ENCODE measurements at regions not wholly inside any gene's neighbourhood (a gene's known extent, or its start where the extent isn't known, plus 50 kb on each side); places are given as distances from the start of the nearest gene placed in this dataset.
A peak's percentile ranks its signal among the peaks of the same experiment; 100 is the strongest.
"Not testable (repeated sequence)": the region's sequence is repeated elsewhere in the genome, so short reads cannot be mapped to it uniquely, and the experiment has no call there.

DNA sequence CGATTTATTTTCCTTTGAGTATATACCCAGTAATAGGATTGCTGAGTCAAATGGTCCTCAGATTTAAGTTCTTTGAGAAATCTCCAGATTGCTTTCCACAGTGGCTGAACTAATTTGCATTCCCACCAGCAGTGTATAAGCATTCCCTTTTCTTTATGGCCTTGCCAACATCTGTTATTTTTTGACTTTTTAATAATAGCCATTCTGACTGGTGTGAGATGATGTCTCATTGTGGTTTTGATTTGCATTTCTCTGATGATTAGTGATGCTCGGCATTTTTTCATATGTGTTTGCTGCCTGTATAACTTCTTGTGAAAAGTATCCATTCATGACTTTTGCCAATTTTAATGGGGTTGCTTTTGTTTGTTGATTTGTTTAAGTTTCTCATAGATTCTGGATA lies 209.5 kb upstream of the NPSR1 start:
- H3K27me3 ChIP-seq (ENCODE audit: control insufficient read depth in 5 of 5, insufficient read depth in 4 of 5, low read length in 5 of 5); H3K36me3 ChIP-seq (ENCODE audit: control insufficient read depth in 5 of 5, insufficient read depth in 5 of 5, low read length in 5 of 5); H3K9ac ChIP-seq (ENCODE audit: low read length in 5 of 5); H3K4me1 ChIP-seq (ENCODE audit: control insufficient read depth in 5 of 5, insufficient read depth in 5 of 5, low read length in 5 of 5); H3K9me3 ChIP-seq (ENCODE audit: control insufficient read depth in 5 of 5, low read length in 5 of 5); H3K27ac ChIP-seq (ENCODE audit: low read depth, low read length); H3K4me3 ChIP-seq (ENCODE audit: low read depth in 1 of 5, low read length in 5 of 5): not testable (repeated sequence)

DNA sequence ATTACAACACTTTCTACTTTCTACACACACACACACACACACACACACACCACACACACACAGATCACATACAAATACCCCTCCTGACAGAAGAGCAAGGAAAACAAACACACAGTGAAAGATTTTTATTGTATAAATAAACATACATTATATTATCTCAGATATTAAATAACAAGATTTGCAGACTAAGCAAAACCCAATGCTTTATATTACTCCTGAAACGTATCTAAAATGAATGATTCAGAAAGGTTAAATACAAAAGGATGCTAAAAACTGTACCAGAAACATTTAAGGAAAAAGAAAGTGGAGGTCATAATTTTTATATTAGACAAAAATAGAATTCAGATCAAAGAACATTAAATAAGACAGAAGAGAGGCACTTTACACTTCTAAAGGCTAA lies 208.3 kb upstream of the NPSR1 start:
- Histone ChIP-seq H3K9ac (ENCODE audit: low read length in 5 of 5) (no peak overlapping the region), H3K36me3 (ENCODE audit: control insufficient read depth in 5 of 5, insufficient read depth in 5 of 5, low read length in 5 of 5) (no peaks in the 10 kb centered on the region), H3K4me1 (ENCODE audit: control insufficient read depth in 5 of 5, insufficient read depth in 5 of 5, low read length in 5 of 5) (no peaks in the 10 kb centered on the region), H3K27ac (ENCODE audit: low read depth, low read length) (no peak overlapping the region), H3K9me3 (ENCODE audit: control insufficient read depth in 5 of 5, low read length in 5 of 5) (no peaks in the 10 kb centered on the region), H3K27me3 (ENCODE audit: control insufficient read depth in 5 of 5, insufficient read depth in 4 of 5, low read length in 5 of 5) (no peaks in the 10 kb centered on the region), H3K4me3 (ENCODE audit: low read depth in 1 of 5, low read length in 5 of 5) (no peak overlapping the region)

DNA sequence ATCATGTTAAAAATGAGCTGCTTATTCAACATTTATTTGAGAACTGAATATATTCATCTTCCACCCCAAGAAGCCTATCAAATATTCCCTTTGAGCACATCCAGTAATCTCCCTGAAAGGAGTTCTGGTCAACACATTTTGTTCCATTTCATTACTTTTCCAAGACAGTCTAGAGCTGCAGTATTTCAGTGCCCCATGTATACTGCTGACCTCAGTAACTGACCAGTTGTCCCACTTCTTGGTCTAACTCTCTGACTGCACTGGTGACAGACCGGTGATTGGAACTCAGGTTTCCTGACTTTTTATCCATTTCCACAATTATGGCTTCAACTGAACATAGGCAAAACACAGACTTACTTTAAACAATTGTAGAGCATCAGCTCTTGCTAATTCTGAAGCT lies 206.8 kb upstream of the NPSR1 start:
- no peak overlapping the region for H3K9ac ChIP-seq (ENCODE audit: low read length in 5 of 5)
- no peaks in the 10 kb centered on the region for H3K27me3 ChIP-seq (ENCODE audit: control insufficient read depth in 5 of 5, insufficient read depth in 4 of 5, low read length in 5 of 5)
- H3K4me1 ChIP-seq (ENCODE audit: control insufficient read depth in 5 of 5, insufficient read depth in 5 of 5, low read length in 5 of 5), result no peaks in the 10 kb centered on the region
- no peaks in the 10 kb centered on the region for H3K9me3 ChIP-seq (ENCODE audit: control insufficient read depth in 5 of 5, low read length in 5 of 5)
- no peaks in the 10 kb centered on the region for H3K36me3 ChIP-seq (ENCODE audit: control insufficient read depth in 5 of 5, insufficient read depth in 5 of 5, low read length in 5 of 5)
- H3K4me3 ChIP-seq (ENCODE audit: low read depth in 1 of 5, low read length in 5 of 5), result no peak overlapping the region
- no peak overlapping the region for H3K27ac ChIP-seq (ENCODE audit: low read depth, low read length)

DNA sequence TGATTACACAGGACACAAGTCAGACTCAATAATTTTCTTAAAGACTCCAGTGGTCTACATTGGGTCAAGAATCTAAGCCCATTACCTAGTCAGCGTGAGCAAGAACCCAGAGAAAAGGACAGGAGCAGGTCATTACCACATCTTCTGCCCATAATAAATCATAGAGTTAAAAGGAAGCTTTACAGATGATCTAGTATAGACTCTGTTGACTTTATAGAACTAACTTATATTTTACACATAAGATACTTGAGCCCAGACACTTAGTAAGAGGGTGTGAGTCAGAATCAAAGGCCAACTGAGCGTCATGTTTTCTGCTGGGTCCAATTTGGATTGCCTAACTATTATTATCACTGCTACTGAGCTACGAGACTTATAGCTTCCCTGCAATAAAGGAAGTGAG lies 206.1 kb upstream of the NPSR1 start:
- H3K27ac ChIP-seq (ENCODE audit: low read depth, low read length), result no peak overlapping the region
- no peak overlapping the region for H3K4me3 ChIP-seq (ENCODE audit: low read depth in 1 of 5, low read length in 5 of 5)
- H3K27me3 ChIP-seq (ENCODE audit: control insufficient read depth in 5 of 5, insufficient read depth in 4 of 5, low read length in 5 of 5), result no peaks in the 10 kb centered on the region
- peaks cover 0 to under 1% (median 0%) of the 10 kb centered on the region in 5 donors for H3K9me3 ChIP-seq (ENCODE audit: control insufficient read depth in 5 of 5, low read length in 5 of 5)
- no peaks in the 10 kb centered on the region for H3K4me1 ChIP-seq (ENCODE audit: control insufficient read depth in 5 of 5, insufficient read depth in 5 of 5, low read length in 5 of 5)
- no peak overlapping the region for H3K9ac ChIP-seq (ENCODE audit: low read length in 5 of 5)
- H3K36me3 ChIP-seq (ENCODE audit: control insufficient read depth in 5 of 5, insufficient read depth in 5 of 5, low read length in 5 of 5), result no peaks in the 10 kb centered on the region

DNA sequence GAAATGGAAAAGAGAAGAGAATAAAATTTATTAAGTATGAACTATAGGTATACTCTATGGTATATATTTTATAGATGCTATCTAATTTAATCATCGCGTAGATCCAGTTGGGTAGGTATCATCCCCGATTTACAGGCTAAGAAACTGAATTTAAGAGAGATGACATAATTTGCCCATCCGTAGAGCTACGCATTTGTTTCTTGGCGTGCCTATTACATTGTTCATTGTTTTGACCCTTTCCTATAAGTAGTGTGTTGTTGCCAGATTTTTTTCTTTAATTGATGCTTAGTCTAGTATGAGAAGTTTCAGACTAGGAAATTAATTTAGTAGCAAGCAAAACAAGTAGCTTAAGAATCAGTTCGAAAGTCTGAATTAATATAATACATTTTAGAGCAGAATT lies 205.7 kb upstream of the NPSR1 start:
- no peaks in the 10 kb centered on the region for H3K4me1 ChIP-seq (ENCODE audit: control insufficient read depth in 5 of 5, insufficient read depth in 5 of 5, low read length in 5 of 5)
- no peak overlapping the region for H3K9ac ChIP-seq (ENCODE audit: low read length in 5 of 5)
- H3K36me3 ChIP-seq (ENCODE audit: control insufficient read depth in 5 of 5, insufficient read depth in 5 of 5, low read length in 5 of 5), result no peaks in the 10 kb centered on the region
- no peak overlapping the region for H3K4me3 ChIP-seq (ENCODE audit: low read depth in 1 of 5, low read length in 5 of 5)
- H3K9me3 ChIP-seq (ENCODE audit: control insufficient read depth in 5 of 5, low read length in 5 of 5), result peaks cover 0 to 5% (median 0%) of the 10 kb centered on the region in 5 donors
- H3K27me3 ChIP-seq (ENCODE audit: control insufficient read depth in 5 of 5, insufficient read depth in 4 of 5, low read length in 5 of 5), result no peaks in the 10 kb centered on the region
- H3K27ac ChIP-seq (ENCODE audit: low read depth, low read length), result no peak overlapping the region

DNA sequence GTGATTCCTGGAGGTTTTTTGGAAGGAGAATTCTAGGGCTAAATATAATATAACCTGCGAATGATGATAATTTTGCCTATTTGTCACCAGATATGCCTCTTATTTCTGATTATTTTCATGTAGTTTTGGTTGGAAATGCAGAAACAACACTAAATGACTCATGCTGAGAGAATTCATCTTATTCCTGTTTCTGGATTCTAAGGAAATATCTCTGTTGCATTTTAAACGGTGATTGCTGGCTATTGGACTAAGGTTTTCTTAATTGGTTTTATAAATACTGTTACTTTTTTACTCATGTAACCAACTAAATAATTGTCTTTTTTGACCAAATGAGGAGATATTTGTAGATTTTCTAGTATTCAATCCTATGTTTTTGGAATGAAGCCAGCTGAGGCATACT lies 204.9 kb upstream of the NPSR1 start:
- H3K36me3 ChIP-seq (ENCODE audit: control insufficient read depth in 5 of 5, insufficient read depth in 5 of 5, low read length in 5 of 5), result no peaks in the 10 kb centered on the region
- no peak overlapping the region for H3K27ac ChIP-seq (ENCODE audit: low read depth, low read length)
- H3K9me3 ChIP-seq (ENCODE audit: control insufficient read depth in 5 of 5, low read length in 5 of 5), result peaks cover 0 to 5% (median 0%) of the 10 kb centered on the region in 5 donors
- no peaks in the 10 kb centered on the region for H3K4me1 ChIP-seq (ENCODE audit: control insufficient read depth in 5 of 5, insufficient read depth in 5 of 5, low read length in 5 of 5)
- H3K9ac ChIP-seq (ENCODE audit: low read length in 5 of 5), result no peak overlapping the region
- H3K4me3 ChIP-seq (ENCODE audit: low read depth in 1 of 5, low read length in 5 of 5), result no peak overlapping the region
- no peaks in the 10 kb centered on the region for H3K27me3 ChIP-seq (ENCODE audit: control insufficient read depth in 5 of 5, insufficient read depth in 4 of 5, low read length in 5 of 5)

DNA sequence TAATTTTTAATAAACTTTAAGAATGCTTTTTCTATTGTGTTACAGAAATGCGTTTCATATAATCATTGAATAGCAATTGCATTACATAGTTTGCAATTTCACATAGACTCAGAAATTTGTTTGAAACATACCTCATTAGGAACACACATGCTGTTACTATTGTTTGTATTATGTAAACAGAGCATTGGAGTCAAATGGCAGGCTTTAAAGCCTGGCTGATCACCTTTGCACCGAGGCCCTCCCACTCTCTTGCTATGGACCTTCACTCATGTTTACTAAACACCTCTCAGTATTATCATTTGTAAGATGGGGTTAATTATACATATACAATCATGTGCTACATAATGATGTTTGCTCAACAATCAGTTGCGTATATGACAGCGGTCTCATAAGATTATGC lies 203.6 kb upstream of the NPSR1 start:
- no peaks in the 10 kb centered on the region for H3K27me3 ChIP-seq (ENCODE audit: control insufficient read depth in 5 of 5, insufficient read depth in 4 of 5, low read length in 5 of 5)
- no peak overlapping the region for H3K27ac ChIP-seq (ENCODE audit: low read depth, low read length)
- peaks cover 0 to 5% (median 0%) of the 10 kb centered on the region in 5 donors for H3K9me3 ChIP-seq (ENCODE audit: control insufficient read depth in 5 of 5, low read length in 5 of 5)
- H3K36me3 ChIP-seq (ENCODE audit: control insufficient read depth in 5 of 5, insufficient read depth in 5 of 5, low read length in 5 of 5), result no peaks in the 10 kb centered on the region
- no peak overlapping the region for H3K9ac ChIP-seq (ENCODE audit: low read length in 5 of 5)
- no peaks in the 10 kb centered on the region for H3K4me1 ChIP-seq (ENCODE audit: control insufficient read depth in 5 of 5, insufficient read depth in 5 of 5, low read length in 5 of 5)
- H3K4me3 ChIP-seq (ENCODE audit: low read depth in 1 of 5, low read length in 5 of 5), result no peak overlapping the region

DNA sequence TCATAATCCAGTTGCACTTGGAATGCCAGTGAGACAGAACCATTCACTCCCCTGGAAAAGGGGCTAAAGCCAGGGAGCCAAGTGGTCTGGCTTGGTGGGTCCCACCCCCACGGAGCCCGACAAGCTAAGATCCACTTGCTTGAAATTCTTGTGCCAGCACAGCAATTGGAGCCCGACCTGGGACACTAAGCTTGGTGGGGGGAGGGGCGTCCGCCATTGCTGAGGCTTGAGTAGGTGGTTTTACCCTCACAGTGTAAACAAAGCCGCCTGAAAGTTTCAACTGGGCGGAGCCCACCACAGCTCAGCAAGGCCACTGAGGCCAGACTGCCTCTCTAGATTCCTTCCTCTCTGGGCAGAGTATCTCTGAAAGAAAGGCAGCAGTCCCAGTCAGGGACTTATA lies 200.7 kb upstream of the NPSR1 start:
- H3K9me3 ChIP-seq (ENCODE audit: control insufficient read depth in 5 of 5, low read length in 5 of 5), result peaks cover 0 to 5% (median 0%) of the 10 kb centered on the region in 5 donors
- H3K27me3 ChIP-seq (ENCODE audit: control insufficient read depth in 5 of 5, insufficient read depth in 4 of 5, low read length in 5 of 5), result no peaks in the 10 kb centered on the region
- no peak overlapping the region for H3K27ac ChIP-seq (ENCODE audit: low read depth, low read length)
- H3K4me1 ChIP-seq (ENCODE audit: control insufficient read depth in 5 of 5, insufficient read depth in 5 of 5, low read length in 5 of 5), result no peaks in the 10 kb centered on the region
- H3K9ac ChIP-seq (ENCODE audit: low read length in 5 of 5), result no peak overlapping the region
- H3K36me3 ChIP-seq (ENCODE audit: control insufficient read depth in 5 of 5, insufficient read depth in 5 of 5, low read length in 5 of 5), result no peaks in the 10 kb centered on the region
- no peak overlapping the region for H3K4me3 ChIP-seq (ENCODE audit: low read depth in 1 of 5, low read length in 5 of 5)

DNA sequence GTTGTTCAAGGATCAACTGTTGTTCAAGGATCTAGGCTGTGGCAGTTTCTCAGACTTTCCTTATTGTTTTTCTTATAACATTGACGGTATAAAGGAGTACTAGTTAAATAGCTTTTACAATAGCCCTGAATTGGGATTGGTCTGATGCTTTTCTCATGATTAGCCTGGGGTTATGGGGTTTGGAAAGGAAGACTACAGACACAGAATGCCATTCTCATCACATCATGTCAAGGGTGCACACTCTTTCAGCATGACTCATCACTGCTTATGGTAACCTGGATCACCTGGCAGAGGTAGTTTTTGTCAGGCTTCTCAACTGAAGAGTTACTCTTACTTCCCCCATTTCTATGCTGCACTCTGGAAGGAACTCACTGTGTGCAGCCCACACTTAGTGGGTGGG lies 194.2 kb upstream of the NPSR1 start:
- Histone ChIP-seq H3K9ac (ENCODE audit: low read length in 5 of 5) (no peak overlapping the region), H3K36me3 (ENCODE audit: control insufficient read depth in 5 of 5, insufficient read depth in 5 of 5, low read length in 5 of 5) (no peaks in the 10 kb centered on the region), H3K9me3 (ENCODE audit: control insufficient read depth in 5 of 5, low read length in 5 of 5) (peaks cover 0 to 6% (median 0%) of the 10 kb centered on the region in 5 donors), H3K27me3 (ENCODE audit: control insufficient read depth in 5 of 5, insufficient read depth in 4 of 5, low read length in 5 of 5) (no peaks in the 10 kb centered on the region), H3K27ac (ENCODE audit: low read depth, low read length) (no peak overlapping the region), H3K4me3 (ENCODE audit: low read depth in 1 of 5, low read length in 5 of 5) (no peak overlapping the region), H3K4me1 (ENCODE audit: control insufficient read depth in 5 of 5, insufficient read depth in 5 of 5, low read length in 5 of 5) (no peaks in the 10 kb centered on the region)

DNA sequence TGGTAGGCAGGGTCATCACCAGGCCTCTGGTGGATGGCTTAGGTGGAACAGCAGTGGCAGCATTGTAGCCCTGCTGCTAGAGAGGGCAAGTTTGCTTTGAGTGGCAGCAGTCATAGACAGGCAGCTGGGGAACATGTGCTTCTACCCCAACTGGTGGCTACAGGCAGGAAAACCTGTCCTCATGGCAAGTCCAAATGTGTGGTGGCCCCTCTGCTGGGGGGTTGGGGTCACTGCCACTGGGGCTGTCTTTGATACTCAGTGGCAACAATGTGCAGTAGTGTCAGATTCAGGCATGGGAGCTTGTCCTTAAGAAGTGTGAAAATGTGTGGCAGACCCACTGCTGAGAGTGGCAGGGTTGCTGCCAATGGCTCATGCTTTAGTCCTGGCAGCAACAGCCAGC lies 186.2 kb upstream of the NPSR1 start:
- Histone ChIP-seq H3K9me3 (ENCODE audit: control insufficient read depth in 5 of 5, low read length in 5 of 5) (peaks cover 3 to 17% (median 11%) of the 10 kb centered on the region in 5 donors), H3K27me3 (ENCODE audit: control insufficient read depth in 5 of 5, insufficient read depth in 4 of 5, low read length in 5 of 5) (no peaks in the 10 kb centered on the region), H3K4me3 (ENCODE audit: low read depth in 1 of 5, low read length in 5 of 5) (peak overlapping the region in 1 of 5 donors; percentile 0), H3K36me3 (ENCODE audit: control insufficient read depth in 5 of 5, insufficient read depth in 5 of 5, low read length in 5 of 5) (no peaks in the 10 kb centered on the region), H3K4me1 (ENCODE audit: control insufficient read depth in 5 of 5, insufficient read depth in 5 of 5, low read length in 5 of 5) (no peaks in the 10 kb centered on the region), H3K9ac (ENCODE audit: low read length in 5 of 5) (no peak overlapping the region), H3K27ac (ENCODE audit: low read depth, low read length) (no peak overlapping the region)

DNA sequence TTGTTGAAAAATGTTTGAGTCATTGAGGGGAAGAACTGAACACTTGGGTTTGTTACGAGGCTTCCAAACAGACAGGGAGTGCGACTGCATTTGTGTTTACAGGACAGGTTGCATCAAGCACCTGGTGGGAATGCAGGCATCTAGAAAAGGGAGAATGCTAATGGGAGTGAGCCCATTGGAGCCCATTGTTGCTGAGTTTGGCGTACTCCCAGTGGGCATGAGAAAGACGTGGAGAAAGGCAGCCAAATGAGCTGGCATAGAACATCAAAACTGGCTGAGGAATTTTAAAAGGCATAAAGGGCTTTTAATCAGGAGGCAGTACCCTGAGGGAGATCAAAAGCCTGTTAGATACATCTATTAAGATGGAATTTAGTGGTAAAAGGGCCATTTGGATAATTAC lies 171.6 kb upstream of the NPSR1 start:
- no peaks in the 10 kb centered on the region for H3K27me3 ChIP-seq (ENCODE audit: control insufficient read depth in 5 of 5, insufficient read depth in 4 of 5, low read length in 5 of 5)
- no peaks in the 10 kb centered on the region for H3K9me3 ChIP-seq (ENCODE audit: control insufficient read depth in 5 of 5, low read length in 5 of 5)
- no peaks in the 10 kb centered on the region for H3K36me3 ChIP-seq (ENCODE audit: control insufficient read depth in 5 of 5, insufficient read depth in 5 of 5, low read length in 5 of 5)
- no peak overlapping the region for H3K4me3 ChIP-seq (ENCODE audit: low read depth in 1 of 5, low read length in 5 of 5)
- H3K4me1 ChIP-seq (ENCODE audit: control insufficient read depth in 5 of 5, insufficient read depth in 5 of 5, low read length in 5 of 5), result no peaks in the 10 kb centered on the region
- no peak overlapping the region for H3K27ac ChIP-seq (ENCODE audit: low read depth, low read length)
- H3K9ac ChIP-seq (ENCODE audit: low read length in 5 of 5), result no peak overlapping the region
